ENCODE measurements at regions not wholly inside any gene's neighbourhood (a gene's known extent, or its start where the extent isn't known, plus 50 kb on each side); places are given as distances from the start of the nearest gene placed in this dataset.

- no peak for DNase-seq
These were observed 50.5 kb upstream of the CCDC196 start for GRCh38 chr14:66435683-66436082.
